Endothelial cell of umbilical vein (primary cell): ENCODE measurements at regions not wholly inside any gene's neighbourhood (a gene's known extent, or its start where the extent isn't known, plus 50 kb on each side); places are given as distances from the start of the nearest gene placed in this dataset.

ENCODE experiments used
- BruUV-seq: library from RNA; stranded (reverse); fragments of 400-500 nt; replicated peaks from 2 replicates; lab custom pipeline; 2021; lab: Mats Ljungman, UMichigan
- CTCF ChIA-PET: fragments of 300-600, 350-600 bp; sonication (Branson Sonifier 250); formaldehyde crosslinking; loops from one replicate; lab custom pipeline; 2021; ENCODE audit warnings: antibody characterized with exemption, inconsistent platforms; lab: Charles Lee
- POLR2A ChIA-PET: fragments of 300-600, 350-600 bp; sonication (Branson Sonifier 250); formaldehyde crosslinking; loops from one replicate; lab custom pipeline; 2021; ENCODE audit warnings: antibody characterized with exemption, inconsistent platforms; lab: Charles Lee
- DNase-seq: peaks from one replicate; pipeline ENCODE4 v3.0.0-alpha.2; 2011; ENCODE audit warnings: low read depth, low spot score
- FAIRE-seq: peaks from 2 replicates; lab custom pipeline; 2011; peaks lifted over from hg19 to GRCh38; lab: Jason Lieb, UNC
- H2AFZ ChIP-seq: 2 replicates; pipeline ENCODE4 v1.6.0; 2012; ENCODE audit warnings: low read depth, low read length, control low read depth, inconsistent platforms
- H3K27ac ChIP-seq: 2 replicates; pipeline ENCODE4 v1.5.1; 2011; ENCODE audit warnings: low read depth, mild to moderate bottlenecking, control low read depth, low read length, moderate library complexity; ENCODE audit not compliant: insufficient read depth
- H3K27me3 ChIP-seq, 2 experiments: 2 replicates each; pipeline versions ENCODE4 v1.6.0 to v1.6.1; 2011; ENCODE audit warnings: low read length in 2 of 2, mixed read lengths in 1 of 2; ENCODE audit not compliant: control insufficient read depth in 2 of 2, insufficient read depth in 2 of 2
- H3K36me3 ChIP-seq, 2 experiments: 2 replicates in 1 of 2; 3 replicates in 1 of 2; pipeline ENCODE4 v1.5.1; 2011; ENCODE audit warnings: low read length in 2 of 2, mild to moderate bottlenecking in 1 of 2, moderate library complexity in 1 of 2; ENCODE audit not compliant: control insufficient read depth in 2 of 2, insufficient read depth in 2 of 2; ENCODE audit errors: extremely low read depth in 1 of 2
- H3K4me1 ChIP-seq: 3 replicates; pipeline ENCODE4 v1.5.1; 2011; ENCODE audit warnings: mild to moderate bottlenecking, low read length; ENCODE audit not compliant: control insufficient read depth, insufficient read depth; ENCODE audit errors: extremely low read depth
- H3K4me2 ChIP-seq: 2 replicates; pipeline ENCODE4 v1.6.1; 2011; ENCODE audit warnings: low read length, control low read depth, mixed read lengths; ENCODE audit not compliant: insufficient read depth
- H3K4me3 ChIP-seq, 3 experiments: fragments of 200-600 bp in 1 of 3; sonication (generic), shearing (Covaris generic) in 1 of 3; replicated peaks in 1 of 3; 2 replicates each; pipeline ENCODE4 v1.5.1; 2011 to 2016; ENCODE audit warnings: control low read depth in 3 of 3, low read length in 3 of 3, mild to moderate bottlenecking in 2 of 3, inconsistent platforms in 1 of 3, low read depth in 1 of 3, moderate library complexity in 1 of 3; ENCODE audit not compliant: insufficient read depth in 1 of 3
- H3K79me2 ChIP-seq: 2 replicates; pipeline ENCODE4 v1.6.0; 2012; ENCODE audit warnings: low read length, inconsistent platforms; ENCODE audit not compliant: control insufficient read depth, insufficient read depth
- H3K9ac ChIP-seq: replicated peaks from 2 replicates; pipeline ENCODE3; 2011; ENCODE audit warnings: low read length, control low read depth; ENCODE audit not compliant: insufficient read depth; ENCODE audit errors: extremely low read depth
- H3K9me1 ChIP-seq: replicated peaks from 3 replicates; pipeline ENCODE4 v1.6.0; 2011; ENCODE audit warnings: mild to moderate bottlenecking, low read length; ENCODE audit not compliant: control insufficient read depth, insufficient read depth; ENCODE audit errors: extremely low read depth
- H3K9me3 ChIP-seq: replicated peaks from 2 replicates; pipeline ENCODE4 v1.5.1; 2012; ENCODE audit warnings: low read length, inconsistent platforms; ENCODE audit not compliant: control insufficient read depth, insufficient read depth
- H4K20me1 ChIP-seq: replicated peaks from 2 replicates; pipeline ENCODE3; 2011; ENCODE audit warnings: mild to moderate bottlenecking, low read length; ENCODE audit not compliant: control insufficient read depth, insufficient read depth; ENCODE audit errors: extremely low read depth
- EZH2 ChIP-seq: IDR thresholded peaks from 2 replicates; pipeline ENCODE4 v1.6.1; 2012; ENCODE audit warnings: borderline replicate concordance, low read depth, mild to moderate bottlenecking, moderate library complexity, low read length, inconsistent platforms; ENCODE audit not compliant: severe bottlenecking
- FOS ChIP-seq: IDR thresholded peaks from 2 replicates; pipeline ENCODE4 v1.6.1; 2011; ENCODE audit warnings: mild to moderate bottlenecking, low read length, moderate library complexity, borderline replicate concordance; ENCODE audit not compliant: insufficient read depth
- GATA2 ChIP-seq: IDR thresholded peaks from 2 replicates; pipeline ENCODE4 v1.7.0; 2011; ENCODE audit warnings: low read depth, mild to moderate bottlenecking, moderate library complexity, mixed read lengths, low read length; ENCODE audit not compliant: insufficient read length, insufficient read depth
- JUN ChIP-seq: IDR thresholded peaks from 2 replicates; pipeline ENCODE4 v1.6.1; 2011; ENCODE audit warnings: borderline replicate concordance, low read depth; ENCODE audit not compliant: insufficient read length, insufficient read depth
- MYC ChIP-seq: IDR thresholded peaks from one replicate; pipeline ENCODE4 v1.6.1; 2011; ENCODE audit warnings: mild to moderate bottlenecking, low read depth, low read length
- POLR2A ChIP-seq: IDR thresholded peaks from 2 replicates; pipeline ENCODE4 v1.6.1; 2012; ENCODE audit warnings: low read depth, mild to moderate bottlenecking, control low read depth, low read length
- POLR2AphosphoS5 ChIP-seq: IDR thresholded peaks from 2 replicates; pipeline ENCODE4 v1.6.1; 2012; ENCODE audit warnings: low read depth, mild to moderate bottlenecking, control low read depth, low read length, moderate library complexity; ENCODE audit not compliant: insufficient read depth
- dilution Hi-C: fragments of 300-500 bp; cut with MboI; formaldehyde crosslinking; loops from one replicate; pipeline ENCODE4 v1.15.0; 2019; ENCODE audit warnings: low sequenced_read_pairs; ENCODE audit not compliant: extremely low pct_ligation_motif_present
- intact Hi-C: fragments of 100-400 bp; cut with micrococcal nuclease; formaldehyde crosslinking; loops from one replicate; pipeline ENCODE4 v1.10.0; 2022
- TF ChIP-seq, protein P1 (sequence below), 2 donors: IDR thresholded peaks; 1 replicate in 1 of 2; 2 replicates in 1 of 2; pipeline ENCODE4 v1.5.1; 2011; ENCODE audit warnings: low read length in 2 of 2, mild to moderate bottlenecking in 2 of 2, moderate library complexity in 2 of 2, control low read depth in 1 of 2, inconsistent platforms in 1 of 2, low read depth in 1 of 2; ENCODE audit not compliant: insufficient read depth in 1 of 2; ENCODE audit errors: extremely low read depth in 1 of 2
- TF ChIP-seq, protein P2 (sequence below): IDR thresholded peaks from 2 replicates; pipeline ENCODE4 v1.6.1; 2011; ENCODE audit not compliant: insufficient read depth, insufficient read length

DNA sequence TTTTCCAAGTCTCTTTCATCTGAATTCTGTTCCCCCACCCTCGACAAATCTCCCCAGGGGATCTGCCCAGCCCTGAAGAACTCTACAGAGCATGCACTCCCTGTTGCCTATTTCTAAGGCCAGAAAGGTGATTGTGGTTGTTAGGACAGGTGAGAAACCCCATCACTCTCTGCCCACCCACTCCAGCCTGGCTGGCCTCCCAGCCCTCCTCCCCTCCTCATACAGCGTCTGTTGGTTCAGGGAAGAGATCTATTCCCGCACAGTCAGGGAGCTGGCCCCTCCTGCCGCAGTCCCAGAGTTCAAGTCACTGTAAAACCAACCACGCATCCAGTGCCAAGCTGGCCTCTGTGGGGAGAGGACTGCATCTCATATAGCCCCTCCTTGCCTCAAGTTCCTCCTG is 98.7 kb downstream of the KCNJ12 start:
- TF ChIP-seq MYC (no peak), JUN (no peak), GATA2 (no peak), POLR2A (no peak), EZH2 (no peak), POLR2AphosphoS5 (no peak), FOS (no peak)
- TF ChIP-seq, protein P1, sequence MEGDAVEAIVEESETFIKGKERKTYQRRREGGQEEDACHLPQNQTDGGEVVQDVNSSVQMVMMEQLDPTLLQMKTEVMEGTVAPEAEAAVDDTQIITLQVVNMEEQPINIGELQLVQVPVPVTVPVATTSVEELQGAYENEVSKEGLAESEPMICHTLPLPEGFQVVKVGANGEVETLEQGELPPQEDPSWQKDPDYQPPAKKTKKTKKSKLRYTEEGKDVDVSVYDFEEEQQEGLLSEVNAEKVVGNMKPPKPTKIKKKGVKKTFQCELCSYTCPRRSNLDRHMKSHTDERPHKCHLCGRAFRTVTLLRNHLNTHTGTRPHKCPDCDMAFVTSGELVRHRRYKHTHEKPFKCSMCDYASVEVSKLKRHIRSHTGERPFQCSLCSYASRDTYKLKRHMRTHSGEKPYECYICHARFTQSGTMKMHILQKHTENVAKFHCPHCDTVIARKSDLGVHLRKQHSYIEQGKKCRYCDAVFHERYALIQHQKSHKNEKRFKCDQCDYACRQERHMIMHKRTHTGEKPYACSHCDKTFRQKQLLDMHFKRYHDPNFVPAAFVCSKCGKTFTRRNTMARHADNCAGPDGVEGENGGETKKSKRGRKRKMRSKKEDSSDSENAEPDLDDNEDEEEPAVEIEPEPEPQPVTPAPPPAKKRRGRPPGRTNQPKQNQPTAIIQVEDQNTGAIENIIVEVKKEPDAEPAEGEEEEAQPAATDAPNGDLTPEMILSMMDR (IDR thresholded peaks at IDR 0.05; ENCODE audit: extremely low read depth in 1 of 2, insufficient read depth in 1 of 2, low read depth in 1 of 2, low read length in 2 of 2) = no peak
- TF ChIP-seq, protein P2, sequence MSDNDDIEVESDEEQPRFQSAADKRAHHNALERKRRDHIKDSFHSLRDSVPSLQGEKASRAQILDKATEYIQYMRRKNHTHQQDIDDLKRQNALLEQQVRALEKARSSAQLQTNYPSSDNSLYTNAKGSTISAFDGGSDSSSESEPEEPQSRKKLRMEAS = no peak
- no peak overlapping the region for H3K4me2 ChIP-seq

More for the DNA sequence above, 98.7 kb downstream of the KCNJ12 start:
- CTCF ChIA-PET = interaction anchor here (1.2 kb wide), 1 partner anchor 18 kb away, joined by 4 read pairs; no protein-coding TSS in a partner anchor
- Histone ChIP-seq H3K9me3 (no peaks in the 10 kb centered on the region), H3K4me1 (no peaks in the 10 kb centered on the region), H3K9me1 (no peaks in the 10 kb centered on the region), H3K4me3 (no peak overlapping the region), H3K27me3 (no peaks in the 10 kb centered on the region), H3K9ac (no peak overlapping the region), H4K20me1 (no peaks in the 10 kb centered on the region), H3K36me3 (no peaks in the 10 kb centered on the region), H2AFZ (no peak overlapping the region), H3K27ac (no peak overlapping the region), H3K79me2 (no peaks in the 10 kb centered on the region)
- intact Hi-C loops (no loop called here), dilution Hi-C loops (no loop called here)
- FAIRE-seq = no peak
- BruUV-seq = no TSS peak
- no peak for DNase-seq
- POLR2A ChIA-PET = no interaction called here
